Panc1 (cell line): ENCODE measurements at regions not wholly inside any gene's neighbourhood (a gene's known extent, or its start where the extent isn't known, plus 50 kb on each side); places are given as distances from the start of the nearest gene placed in this dataset.

ENCODE experiments used
- ATAC-seq: fragments of 200-7000 bp; cut with Tn5 transposase; 2 replicates; pipeline ENCODE4 v1.9.1; 2020; ENCODE audit warnings: mild to moderate bottlenecking, moderate library complexity
- BruUV-seq: library from RNA; stranded (reverse); fragments of 400-500 nt; replicated peaks from 2 replicates; lab custom pipeline; 2021; lab: Mats Ljungman, UMichigan
- CTCF ChIA-PET: fragments of 300-600 bp; sonication (Branson Sonifier 250); formaldehyde crosslinking; loops from one replicate; lab custom pipeline; 2022; ENCODE audit warnings: antibody characterized with exemption; lab: Charles Lee
- POLR2A ChIA-PET: fragments of 300-600 bp; sonication (Branson Sonifier 250); formaldehyde crosslinking; loops from one replicate; lab custom pipeline; 2022; ENCODE audit warnings: antibody characterized with exemption; lab: Charles Lee
- DNase-seq: peaks from one replicate; pipeline ENCODE4 v3.0.0-alpha.2; 2010; ENCODE audit warnings: low read depth, low spot score
- H3K27ac ChIP-seq: 2 replicates; pipeline ENCODE4 v1.5.1; 2011; ENCODE audit warnings: mild to moderate bottlenecking, low read length, inconsistent platforms
- H3K27me3 ChIP-seq: fragments of 200-500 bp; sonication (Bioruptor generic); 2 replicates; pipeline ENCODE4 v1.6.0; 2014; ENCODE audit warnings: low read length, inconsistent platforms; ENCODE audit not compliant: control insufficient read depth, insufficient read depth
- H3K36me3 ChIP-seq: fragments of 200-500 bp; sonication (Bioruptor generic); 2 replicates; pipeline ENCODE4 v1.5.1; 2014; ENCODE audit warnings: inconsistent platforms, mild to moderate bottlenecking, low read length, moderate library complexity; ENCODE audit not compliant: control insufficient read depth, insufficient read depth
- H3K4me1 ChIP-seq: 2 replicates; pipeline ENCODE4 v1.5.1; 2011; ENCODE audit warnings: inconsistent platforms, mild to moderate bottlenecking, low read length, moderate library complexity; ENCODE audit not compliant: control insufficient read depth, insufficient read depth
- H3K4me3 ChIP-seq, 2 experiments: 2 replicates each; pipeline ENCODE4 v1.5.1; 2011 to 2012; ENCODE audit warnings: low read depth in 2 of 2, low read length in 2 of 2, mild to moderate bottlenecking in 2 of 2, inconsistent platforms in 1 of 2, moderate library complexity in 1 of 2
- H3K9me3 ChIP-seq: fragments of 200-500 bp; sonication (Bioruptor generic); 2 replicates; pipeline ENCODE4 v1.5.1; 2014; ENCODE audit warnings: low read depth, mild to moderate bottlenecking, inconsistent platforms, low read length, moderate library complexity; ENCODE audit not compliant: control insufficient read depth, insufficient read depth
- CTCF ChIP-seq: fragments of 450-650 bp; IDR thresholded peaks from 2 replicates; pipeline ENCODE4 v1.5.1; 2017; ENCODE audit warnings: mild to moderate bottlenecking
- POLR2AphosphoS5 ChIP-seq: IDR thresholded peaks from 2 replicates; pipeline ENCODE4 v1.6.1; 2012; ENCODE audit warnings: mild to moderate bottlenecking, low read depth, low read length, moderate library complexity
- REST ChIP-seq, 2 experiments: IDR thresholded peaks; 2 replicates each; pipeline ENCODE4 v1.6.1; 2011 to 2012; ENCODE audit warnings: low read depth in 2 of 2, control low read depth in 1 of 2, low read length in 1 of 2, mild to moderate bottlenecking in 1 of 2, moderate library complexity in 1 of 2; ENCODE audit not compliant: insufficient read depth in 1 of 2
- SIN3A ChIP-seq: IDR thresholded peaks from 2 replicates; pipeline ENCODE4 v1.6.1; 2012; ENCODE audit warnings: low read depth, mild to moderate bottlenecking, low read length, moderate library complexity, borderline replicate concordance; ENCODE audit not compliant: insufficient read depth
- TCF7L2 ChIP-seq: IDR thresholded peaks from 2 replicates; pipeline ENCODE4 v1.6.1; 2011; ENCODE audit warnings: mild to moderate bottlenecking, low read depth, low read length, inconsistent platforms
- in situ Hi-C: cut with HindIII; loops from 2 replicates; pipeline ENCODE4 v1.10.0; 2016; ENCODE audit warnings: low sequenced_read_pairs, low pct_unique_long_range_greater_than_20kb
- intact Hi-C: fragments of 100-400 bp; cut with micrococcal nuclease; formaldehyde crosslinking; loops from one replicate; pipeline ENCODE4 v1.10.0; 2022; ENCODE audit not compliant: unreplicated experiment

- ChIA-PET POLR2A (no interaction called here), CTCF (no interaction called here)
- no peaks in the 10 kb centered on the region for H3K4me1 ChIP-seq
- intact Hi-C loops (no loop called here), in situ Hi-C loops (no loop called here)
- DNase-seq, result no peak
- no peak for ATAC-seq
- H3K9me3 ChIP-seq, result no peaks in the 10 kb centered on the region
- H3K27ac ChIP-seq, result no peak overlapping the region
- no peak overlapping the region for H3K4me3 ChIP-seq
- H3K36me3 ChIP-seq, result no peaks in the 10 kb centered on the region
- no peak for TF ChIP-seq REST (IDR thresholded peaks at IDR 0.05; ENCODE audit: insufficient read depth in 1 of 2, low read depth in 2 of 2, low read length in 1 of 2)
- no peak for TF ChIP-seq SIN3A
- TF ChIP-seq CTCF, result no peak
- no peak for TF ChIP-seq TCF7L2
- no peak for TF ChIP-seq POLR2AphosphoS5
- H3K27me3 ChIP-seq, result no peaks in the 10 kb centered on the region
- no TSS peak for BruUV-seq
Observed at GRCh38 chr14:98959958-98960616, 311.9 kb downstream of the BCL11B start.

GRCh38 chr14:98960617-98961013, 311.4 kb downstream of the BCL11B start:
- H3K27ac ChIP-seq, result no peak overlapping the region
- H3K27me3 ChIP-seq, result no peaks in the 10 kb centered on the region
- ChIA-PET CTCF (no interaction called here), POLR2A (no interaction called here)
- no peaks in the 10 kb centered on the region for H3K4me1 ChIP-seq
- DNase-seq (no peak), ATAC-seq (no peak)
- in situ Hi-C loops, result no loop called here
- no TSS peak for BruUV-seq
- intact Hi-C loops, result no loop called here
- no peak overlapping the region for H3K4me3 ChIP-seq
- H3K36me3 ChIP-seq, result no peaks in the 10 kb centered on the region
- no peak for TF ChIP-seq REST (IDR thresholded peaks at IDR 0.05; ENCODE audit: insufficient read depth in 1 of 2, low read depth in 2 of 2, low read length in 1 of 2)
- no peak for TF ChIP-seq TCF7L2
- TF ChIP-seq POLR2AphosphoS5, result no peak
- H3K9me3 ChIP-seq, result no peaks in the 10 kb centered on the region
